Naive thymus-derived CD4-positive, alpha-beta T cell (primary cell): ENCODE measurements at regions not wholly inside any gene's neighbourhood (a gene's known extent, or its start where the extent isn't known, plus 50 kb on each side); places are given as distances from the start of the nearest gene placed in this dataset.

Experiments
- ATAC-seq: fragments of 150-1000 bp; cut with Tn5 transposase; 2 replicates; pipeline ENCODE4 v1.10.0; 2021; ENCODE audit warnings: mild to moderate bottlenecking, moderate library complexity
- CTCF ChIA-PET: fragments of 350-600 bp; sonication (Branson Sonifier 250); formaldehyde crosslinking; loops from one replicate; lab custom pipeline; 2021; ENCODE audit warnings: antibody characterized with exemption; lab: Charles Lee
- POLR2A ChIA-PET: fragments of 350-600 bp; sonication (Branson Sonifier 250); formaldehyde crosslinking; loops from one replicate; lab custom pipeline; 2021; ENCODE audit warnings: antibody characterized with exemption, inconsistent platforms; lab: Charles Lee
- DNase-seq, 9 donors: peaks; one replicate each; pipeline versions ENCODE4 v3.0.0 to v3.0.0-alpha.2; 2020 to 2022; ENCODE audit warnings: mixed read lengths in 1 of 9
- H3K27ac ChIP-seq: one replicate; pipeline ENCODE4 v1.7.0; 2013; ENCODE audit warnings: mild to moderate bottlenecking, low read depth, low read length, moderate library complexity
- H3K27me3 ChIP-seq, 2 donors: one replicate each; pipeline ENCODE4 v1.7.0; 2013; ENCODE audit warnings: low read length in 2 of 2, mild to moderate bottlenecking in 2 of 2, moderate library complexity in 2 of 2; ENCODE audit not compliant: control insufficient read depth in 2 of 2, insufficient read depth in 2 of 2
- H3K36me3 ChIP-seq, 3 experiments: 1 replicate in 2 of 3; 2 replicates in 1 of 3; pipeline ENCODE4 v1.7.0; 2013; ENCODE audit warnings: low read length in 3 of 3, mild to moderate bottlenecking in 3 of 3, moderate library complexity in 1 of 3; ENCODE audit not compliant: insufficient read depth in 3 of 3, control insufficient read depth in 2 of 3
- H3K4me1 ChIP-seq, 2 donors: one replicate each; pipeline ENCODE4 v1.7.0; 2013; ENCODE audit warnings: low read length in 2 of 2, mild to moderate bottlenecking in 2 of 2, moderate library complexity in 1 of 2; ENCODE audit not compliant: control insufficient read depth in 2 of 2, insufficient read depth in 2 of 2
- H3K4me3 ChIP-seq: 2 replicates; pipeline ENCODE4 v1.7.0; 2013; ENCODE audit warnings: mild to moderate bottlenecking, low read length
- H3K9me3 ChIP-seq, 3 experiments: 1 replicate in 2 of 3; 2 replicates in 1 of 3; pipeline ENCODE4 v1.7.0; 2013; ENCODE audit warnings: low read length in 3 of 3; ENCODE audit not compliant: control insufficient read depth in 2 of 3
- H3K27ac Mint-ChIP-seq, 9 donors: one replicate each; pipeline ENCODE4 v1.8.0; 2020 to 2022; ENCODE audit warnings: mixed read lengths in 9 of 9, mild to moderate bottlenecking in 8 of 9, moderate library complexity in 5 of 9, inconsistent platforms in 2 of 9
- H3K27me3 Mint-ChIP-seq, 5 donors: one replicate each; pipeline ENCODE4 v1.8.0; 2021 to 2022; ENCODE audit warnings: mixed read lengths in 5 of 5, mild to moderate bottlenecking in 1 of 5
- H3K36me3 Mint-ChIP-seq, 5 donors: one replicate each; pipeline ENCODE4 v1.8.0; 2020 to 2022; ENCODE audit warnings: mixed read lengths in 5 of 5, mild to moderate bottlenecking in 3 of 5, inconsistent platforms in 1 of 5
- H3K4me1 Mint-ChIP-seq, 7 donors: one replicate each; pipeline ENCODE4 v1.8.0; 2020 to 2022; ENCODE audit warnings: mixed read lengths in 7 of 7, mild to moderate bottlenecking in 3 of 7, inconsistent platforms in 1 of 7
- H3K4me3 Mint-ChIP-seq, 10 donors: one replicate each; pipeline ENCODE4 v1.8.0; 2020 to 2022; ENCODE audit warnings: mild to moderate bottlenecking in 10 of 10, mixed read lengths in 10 of 10, moderate library complexity in 6 of 10, inconsistent platforms in 2 of 10
- H3K9me3 Mint-ChIP-seq, 11 donors: one replicate each; pipeline ENCODE4 v1.8.0; 2020 to 2022; ENCODE audit warnings: mixed read lengths in 11 of 11, mild to moderate bottlenecking in 4 of 11, inconsistent platforms in 1 of 11, moderate library complexity in 1 of 11
- intact Hi-C, 2 donors: fragments of 100-400 bp; cut with micrococcal nuclease; formaldehyde crosslinking; loops; one replicate each; pipeline ENCODE4 v1.15.1; 2023

DNA sequence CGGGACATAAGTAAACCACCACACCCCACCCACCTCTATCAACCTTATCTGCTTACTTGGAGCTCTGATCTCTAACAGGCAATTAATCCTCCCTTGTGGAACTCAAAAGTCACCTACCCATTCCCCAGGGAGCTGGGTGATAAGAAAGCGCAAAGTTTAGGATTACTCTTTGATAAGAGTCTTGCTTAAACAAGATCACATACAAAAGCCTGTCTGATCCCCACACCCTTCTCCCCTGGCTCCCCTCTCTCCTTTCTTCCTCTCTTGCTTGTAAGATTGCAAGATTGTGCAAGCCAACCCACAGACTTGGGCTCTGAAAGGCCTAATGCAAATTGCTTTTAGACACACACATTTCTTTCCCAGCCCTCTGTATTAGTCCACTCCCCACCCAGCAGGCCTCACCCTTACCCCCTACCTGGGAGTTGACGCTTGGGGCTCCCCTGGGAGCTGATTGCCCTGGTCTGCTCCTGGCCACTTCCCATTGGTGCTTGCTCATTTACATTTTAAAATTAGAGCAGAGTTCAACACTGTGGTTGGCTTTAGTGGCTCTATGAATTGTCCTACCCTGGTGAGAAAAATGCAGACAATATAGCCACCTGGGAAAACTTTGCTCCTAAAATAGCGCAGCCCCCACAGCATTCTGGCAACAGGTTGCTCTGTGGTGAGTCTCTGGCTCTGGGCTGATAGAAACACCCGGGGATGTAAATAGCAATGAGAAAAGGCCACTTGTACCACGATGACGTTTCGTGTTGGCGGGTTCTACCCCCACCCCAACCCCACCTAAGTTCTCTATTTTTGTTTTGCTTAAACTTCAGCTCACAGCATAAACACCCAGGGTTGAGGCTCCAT, 58.9 kb upstream of the EPCAM start:
- Histone ChIP-seq H3K4me1 (no peaks in the 10 kb centered on the region), H3K27me3 (no peaks in the 10 kb centered on the region), H3K27ac (no peak overlapping the region), H3K4me3 (no peak overlapping the region), H3K36me3 (no peaks in the 10 kb centered on the region), H3K9me3 (no peaks in the 10 kb centered on the region)
- Mint-ChIP-seq H3K4me1 (peaks cover 0 to 11% (median 0%) of the 10 kb centered on the region in 7 donors), H3K9me3 (no peaks in the 10 kb centered on the region), H3K27ac (no peak overlapping the region), H3K4me3 (no peak overlapping the region), H3K36me3 (no peaks in the 10 kb centered on the region), H3K27me3 (peaks cover 2 to 26% (median 7%) of the 10 kb centered on the region in 5 donors)
- ChIA-PET POLR2A (no interaction called here), CTCF (no interaction called here)
- peak; percentile 76 for ATAC-seq
- intact Hi-C loops, result no loop called here
- no peak for DNase-seq

DNA sequence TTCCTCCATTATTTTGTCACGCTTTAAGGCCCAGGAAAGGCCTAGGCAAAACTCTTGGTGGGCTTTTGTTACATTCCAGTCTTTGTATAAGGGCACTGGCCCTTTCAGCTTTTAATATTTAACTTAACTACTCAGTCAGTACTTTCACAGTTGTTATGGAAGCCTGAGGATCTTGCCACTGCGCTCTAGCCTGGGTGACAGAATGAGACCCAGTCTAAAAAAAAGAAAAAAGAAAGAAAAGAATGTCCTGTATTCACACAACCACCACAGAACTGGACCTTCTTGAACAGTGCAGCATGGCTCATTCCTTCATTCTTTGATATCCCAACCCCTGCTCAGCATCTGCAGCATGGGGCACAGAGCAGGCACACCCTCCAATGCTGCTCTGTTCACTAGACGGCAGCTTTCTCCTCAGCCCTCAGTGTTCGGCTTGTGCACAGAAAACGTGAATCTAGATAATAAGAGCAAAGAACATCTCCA, 59.6 kb upstream of the EPCAM start:
- no peaks in the 10 kb centered on the region for H3K4me1 ChIP-seq
- H3K27ac ChIP-seq, result no peak overlapping the region
- no peaks in the 10 kb centered on the region for H3K27me3 ChIP-seq
- ATAC-seq (no peak), DNase-seq (no peak)
- no peaks in the 10 kb centered on the region for H3K9me3 ChIP-seq
- Mint-ChIP-seq H3K4me3 (no peak overlapping the region), H3K27ac (no peak overlapping the region), H3K36me3 (no peaks in the 10 kb centered on the region), H3K9me3 (no peaks in the 10 kb centered on the region), H3K4me1 (peaks cover 0 to 11% (median 0%) of the 10 kb centered on the region in 7 donors), H3K27me3 (peaks cover 8 to 32% (median 10%) of the 10 kb centered on the region in 5 donors)
- no peak overlapping the region for H3K4me3 ChIP-seq
- intact Hi-C loops, result no loop called here
- H3K36me3 ChIP-seq, result no peaks in the 10 kb centered on the region
- POLR2A ChIA-PET, result no interaction called here
- CTCF ChIA-PET, result no interaction called here

DNA sequence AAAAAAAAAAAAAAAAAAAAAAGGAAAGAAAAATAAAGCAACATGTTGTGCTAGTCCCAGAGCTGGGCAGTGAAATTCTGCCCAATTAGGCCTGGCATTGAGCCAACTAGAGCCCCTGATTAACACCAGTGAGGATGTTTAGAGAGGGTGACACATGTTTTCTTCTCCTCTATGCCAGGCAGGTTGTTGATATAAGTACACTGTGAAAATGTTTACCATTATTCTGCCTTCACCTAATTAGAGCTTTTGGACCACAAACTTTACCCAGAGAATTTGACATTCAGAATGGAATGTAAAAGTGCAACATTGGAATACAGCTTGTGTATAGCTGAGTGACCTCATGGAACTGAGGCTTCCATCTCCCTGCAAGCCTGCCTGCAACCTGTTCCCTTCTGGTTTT, 62.0 kb upstream of the EPCAM start:
- CTCF ChIA-PET, result interaction anchor here (0.6 kb wide), 1 partner anchor 80 kb away, joined by 3 read pairs; no protein-coding TSS in a partner anchor

DNA sequence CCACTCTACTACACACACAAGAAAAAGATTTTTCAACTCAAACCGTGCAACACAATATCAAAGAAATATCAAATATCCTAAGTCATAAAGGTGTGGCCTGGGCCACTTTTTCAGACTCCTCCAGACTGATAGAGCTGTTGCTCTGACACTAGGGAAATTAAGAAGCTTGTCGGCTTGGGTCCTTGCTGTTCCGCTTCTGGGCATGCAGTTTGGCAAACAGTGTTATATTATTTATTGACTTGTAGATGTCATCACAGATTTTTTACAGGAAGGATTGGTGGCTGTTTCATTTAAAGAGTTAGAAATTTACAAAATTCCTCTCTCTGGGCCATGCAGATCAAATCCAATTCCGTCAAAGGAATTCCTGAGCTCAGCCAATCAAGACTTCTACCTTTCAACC, 64.5 kb upstream of the EPCAM start:
- no peak overlapping the region for H3K27ac Mint-ChIP-seq
- H3K27me3 ChIP-seq, result peaks cover 0 to 3% of the 10 kb centered on the region in 2 donors
- no peak overlapping the region for H3K4me3 ChIP-seq
- peaks cover 9 to 19% (median 13%) of the 10 kb centered on the region in 7 donors for H3K4me1 Mint-ChIP-seq
- DNase-seq (no peak), ATAC-seq (no peak)
- CTCF ChIA-PET, result interaction anchor here (0.7 kb wide), 1 partner anchor 800 kb away, joined by 4 read pairs; no protein-coding TSS in a partner anchor
- H3K27me3 Mint-ChIP-seq, result peaks cover 9 to 45% (median 15%) of the 10 kb centered on the region in 5 donors
- intact Hi-C loops, result no loop called here
- H3K9me3 Mint-ChIP-seq, result no peaks in the 10 kb centered on the region
- H3K36me3 Mint-ChIP-seq, result no peaks in the 10 kb centered on the region
- POLR2A ChIA-PET, result no interaction called here
- H3K9me3 ChIP-seq, result no peaks in the 10 kb centered on the region
- H3K4me3 Mint-ChIP-seq, result no peak overlapping the region
- no peak overlapping the region for H3K27ac ChIP-seq
- no peaks in the 10 kb centered on the region for H3K36me3 ChIP-seq
- H3K4me1 ChIP-seq, result peaks cover 0 to 10% of the 10 kb centered on the region in 2 donors

More for the DNA sequence above, 62.0 kb upstream of the EPCAM start:
- no peaks in the 10 kb centered on the region for H3K9me3 Mint-ChIP-seq
- POLR2A ChIA-PET, result no interaction called here
- no peak overlapping the region for H3K27ac ChIP-seq
- H3K4me1 ChIP-seq, result no peaks in the 10 kb centered on the region
- H3K9me3 ChIP-seq, result no peaks in the 10 kb centered on the region
- DNase-seq (no peak), ATAC-seq (no peak)
- H3K4me1 Mint-ChIP-seq, result peaks cover 0 to 16% (median 0%) of the 10 kb centered on the region in 7 donors
- no peaks in the 10 kb centered on the region for H3K36me3 Mint-ChIP-seq
- H3K4me3 Mint-ChIP-seq, result no peak overlapping the region
- intact Hi-C loops, result no loop called here
- no peaks in the 10 kb centered on the region for H3K27me3 ChIP-seq
- peaks cover 9 to 43% (median 17%) of the 10 kb centered on the region in 5 donors for H3K27me3 Mint-ChIP-seq
- no peak overlapping the region for H3K27ac Mint-ChIP-seq
- no peak overlapping the region for H3K4me3 ChIP-seq
- H3K36me3 ChIP-seq, result no peaks in the 10 kb centered on the region

DNA sequence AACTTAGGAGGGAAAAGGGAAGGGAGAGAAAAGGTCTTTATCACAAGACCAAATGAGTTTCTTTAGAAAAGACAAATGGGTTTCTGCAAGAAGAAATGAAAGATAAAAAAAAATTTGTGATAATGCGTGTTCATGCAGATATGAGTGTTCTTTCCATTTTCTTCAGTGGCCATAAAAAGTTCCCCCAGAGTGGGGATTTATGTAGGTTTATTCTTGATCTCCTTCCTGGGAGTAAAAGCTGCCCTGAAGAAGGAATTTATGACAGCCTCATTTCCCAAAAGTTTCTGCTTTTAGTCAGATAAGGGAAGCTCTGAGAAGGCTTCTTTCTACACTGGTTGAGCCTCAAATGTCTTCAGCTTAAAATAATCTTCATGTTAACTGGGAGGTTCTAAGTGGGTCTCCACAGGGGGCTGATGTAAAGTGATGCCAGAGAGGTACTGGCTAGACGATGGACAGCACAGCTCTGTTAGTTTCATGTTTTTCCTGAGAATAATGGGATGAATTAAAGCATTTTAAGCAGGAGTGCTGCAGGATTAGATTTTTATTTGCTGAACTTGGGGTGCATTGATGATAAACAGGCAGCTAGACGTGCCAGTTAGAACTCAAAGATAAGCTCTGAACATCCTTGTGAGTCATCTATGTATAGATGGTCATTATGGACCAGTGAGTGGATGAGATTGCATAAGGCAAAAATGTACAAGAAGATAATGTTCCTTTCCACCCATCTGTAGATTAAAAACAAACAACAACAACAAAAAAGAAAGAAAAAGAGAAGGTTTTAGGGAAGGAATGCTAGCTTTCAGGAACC, 65.6 kb upstream of the EPCAM start:
- no peak for DNase-seq
- H3K27me3 Mint-ChIP-seq, result peaks cover 9 to 46% (median 15%) of the 10 kb centered on the region in 5 donors
- H3K4me3 ChIP-seq, result no peak overlapping the region
- intact Hi-C loops, result no loop called here
- CTCF ChIA-PET, result no interaction called here
- H3K27ac Mint-ChIP-seq, result no peak overlapping the region
- no peak overlapping the region for H3K4me3 Mint-ChIP-seq
- H3K4me1 Mint-ChIP-seq, result peaks cover 7 to 17% (median 13%) of the 10 kb centered on the region in 7 donors
- POLR2A ChIA-PET, result interaction anchor here (0.6 kb wide), 1 partner anchor 72 kb away, joined by 3 read pairs; no protein-coding TSS in a partner anchor
- H3K36me3 ChIP-seq, result no peaks in the 10 kb centered on the region
- ATAC-seq, result no peak
- H3K27ac ChIP-seq, result no peak overlapping the region
- H3K36me3 Mint-ChIP-seq, result no peaks in the 10 kb centered on the region
- H3K9me3 Mint-ChIP-seq, result no peaks in the 10 kb centered on the region
- H3K9me3 ChIP-seq, result no peaks in the 10 kb centered on the region
- H3K4me1 ChIP-seq, result peaks cover 0 to 10% of the 10 kb centered on the region in 2 donors
- H3K27me3 ChIP-seq, result peaks cover 0 to 3% of the 10 kb centered on the region in 2 donors

DNA sequence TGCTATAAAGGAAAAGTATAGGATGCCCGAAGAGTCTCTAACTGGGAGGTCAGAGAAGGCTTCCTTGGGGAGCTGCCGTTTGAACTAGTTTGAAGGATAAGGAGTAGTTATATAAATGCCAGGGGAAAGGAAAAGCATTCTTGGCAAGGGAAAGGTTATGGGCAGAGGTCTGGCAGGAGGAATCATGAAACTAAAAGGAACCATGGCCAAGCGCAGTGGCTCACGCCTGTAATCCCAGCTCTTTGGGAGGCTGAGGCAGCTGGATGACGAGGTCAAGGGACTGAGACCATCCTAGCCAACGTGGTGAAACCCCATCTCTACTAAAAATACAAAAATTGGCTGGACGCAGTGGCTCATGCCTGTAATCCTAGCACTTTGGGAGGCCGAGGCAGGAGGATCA, 66.8 kb upstream of the EPCAM start:
- intact Hi-C loops, result no loop called here
- Mint-ChIP-seq H3K27ac (no peak overlapping the region), H3K4me1 (peaks cover 7 to 16% (median 13%) of the 10 kb centered on the region in 7 donors), H3K27me3 (peaks cover 9 to 51% (median 15%) of the 10 kb centered on the region in 5 donors), H3K9me3 (no peaks in the 10 kb centered on the region), H3K4me3 (no peak overlapping the region), H3K36me3 (no peaks in the 10 kb centered on the region)
- H3K27me3 ChIP-seq, result peaks cover 0 to 3% of the 10 kb centered on the region in 2 donors
- H3K9me3 ChIP-seq, result no peaks in the 10 kb centered on the region
- ChIA-PET CTCF (no interaction called here), POLR2A (no interaction called here)
- DNase-seq, result no peak
- H3K4me1 ChIP-seq, result peaks cover 0 to 10% of the 10 kb centered on the region in 2 donors
- H3K4me3 ChIP-seq, result no peak overlapping the region
- ATAC-seq, result no peak
- H3K27ac ChIP-seq, result no peak overlapping the region
- H3K36me3 ChIP-seq, result no peaks in the 10 kb centered on the region
